GM21825 (cell line): ENCODE measurements at regions not wholly inside any gene's neighbourhood (a gene's known extent, or its start where the extent isn't known, plus 50 kb on each side); places are given as distances from the start of the nearest gene placed in this dataset.
"Not testable (repeated sequence)": the region's sequence is repeated elsewhere in the genome, so short reads cannot be mapped to it uniquely, and the experiment has no call there.

Source experiments
- ATAC-seq: cut with Tn5 transposase; IDR thresholded peaks from one replicate; pipeline ENCODE4 v1.9.1; 2021; ENCODE audit warnings: mild to moderate bottlenecking, moderate library complexity; ENCODE audit not compliant: unreplicated experiment

DNA sequence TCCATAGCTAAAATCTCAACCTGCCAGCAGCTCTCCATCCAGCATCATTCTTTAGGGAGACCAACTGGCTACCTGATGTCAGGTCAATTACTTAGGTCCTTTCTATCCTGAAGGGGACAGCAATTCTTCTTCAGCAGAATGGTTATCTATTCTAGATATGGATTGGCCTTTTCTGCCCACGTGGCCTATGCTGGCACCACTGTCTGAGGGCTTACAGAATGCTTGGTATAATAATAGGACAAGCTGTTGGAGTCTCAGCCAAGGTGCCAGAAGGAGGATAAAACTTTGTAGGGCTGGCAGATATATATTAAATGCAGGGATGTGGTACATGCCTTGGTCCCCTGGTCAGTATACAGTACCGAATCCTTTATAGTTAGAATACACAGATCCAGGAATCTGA, 89.8 kb upstream of the C1GALT1C1 start:
- ATAC-seq = no peak

- no peak for ATAC-seq
These were observed 89.1 kb upstream of the C1GALT1C1 start for GRCh38 chrX:120718969-120719368.

DNA sequence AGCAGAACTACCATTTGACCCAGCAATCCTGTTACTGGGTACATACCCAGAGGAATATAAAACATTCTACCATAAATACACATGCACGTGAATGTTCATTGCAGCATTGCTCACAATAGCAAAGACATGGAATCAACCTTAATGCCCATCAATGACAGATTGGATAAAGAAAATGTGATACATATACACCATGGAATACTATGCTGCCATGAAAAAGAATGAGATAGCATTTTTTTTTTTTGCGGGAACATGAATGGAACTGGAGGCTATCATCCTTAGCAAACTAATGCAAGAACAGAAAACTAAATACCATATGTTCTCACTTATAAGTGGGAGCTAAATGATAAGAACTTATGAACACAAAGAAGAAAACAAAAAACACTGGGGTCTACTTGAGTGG, 72.5 kb upstream of the C1GALT1C1 start:
- not testable (repeated sequence) for ATAC-seq

DNA sequence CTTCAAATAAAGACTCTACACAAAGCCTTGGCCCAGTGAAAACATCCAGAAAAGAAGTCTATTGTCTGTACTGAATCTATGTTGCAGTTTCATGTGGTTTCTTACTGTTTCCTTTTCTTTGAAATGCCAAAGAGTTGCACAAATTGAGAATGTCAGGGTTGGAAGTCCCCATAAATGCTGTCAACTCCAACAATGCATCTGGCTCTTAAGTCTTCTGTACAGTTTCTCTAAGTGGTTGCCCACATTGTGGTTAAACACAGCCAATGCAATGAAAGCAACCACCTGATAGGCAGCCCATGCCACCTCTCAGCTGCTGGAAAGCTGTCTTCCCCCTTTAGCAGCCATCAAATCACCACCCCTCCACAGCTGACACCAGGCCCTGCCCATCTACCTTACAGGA, 67.2 kb upstream of the C1GALT1C1 start:
- ATAC-seq = peak; percentile 90

GRCh38 chrX:120692319-120692718, 62.5 kb upstream of the C1GALT1C1 start:
- no peak for ATAC-seq

GRCh38 chrX:120690941-120691340, 61.1 kb upstream of the C1GALT1C1 start:
- ATAC-seq = no peak

DNA sequence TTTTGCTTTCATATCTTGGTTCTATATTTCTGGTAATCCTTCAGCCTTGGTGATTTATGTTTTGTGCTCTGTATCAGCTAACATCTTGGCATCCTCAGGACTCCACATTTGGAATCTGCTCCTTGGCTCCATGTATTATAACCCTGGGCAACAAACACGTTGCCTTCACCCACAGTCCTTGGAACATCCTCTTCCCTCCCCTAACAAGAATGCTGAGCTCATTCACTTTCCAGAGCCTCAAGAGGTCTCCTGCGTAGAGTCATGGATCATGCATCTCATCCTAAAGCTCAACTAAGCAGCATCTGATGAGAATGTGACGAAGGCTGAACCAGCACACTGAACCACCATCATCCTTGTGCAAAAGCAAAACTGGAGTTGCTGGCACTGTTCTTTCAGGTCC, 60.5 kb upstream of the C1GALT1C1 start:
- no peak for ATAC-seq

- ATAC-seq = no peak
These were observed 50.2 kb upstream of the C1GALT1C1 start for GRCh38 chrX:120680090-120680489.
